ENCODE measurements at regions not wholly inside any gene's neighbourhood (a gene's known extent, or its start where the extent isn't known, plus 50 kb on each side); places are given as distances from the start of the nearest gene placed in this dataset.

DNA sequence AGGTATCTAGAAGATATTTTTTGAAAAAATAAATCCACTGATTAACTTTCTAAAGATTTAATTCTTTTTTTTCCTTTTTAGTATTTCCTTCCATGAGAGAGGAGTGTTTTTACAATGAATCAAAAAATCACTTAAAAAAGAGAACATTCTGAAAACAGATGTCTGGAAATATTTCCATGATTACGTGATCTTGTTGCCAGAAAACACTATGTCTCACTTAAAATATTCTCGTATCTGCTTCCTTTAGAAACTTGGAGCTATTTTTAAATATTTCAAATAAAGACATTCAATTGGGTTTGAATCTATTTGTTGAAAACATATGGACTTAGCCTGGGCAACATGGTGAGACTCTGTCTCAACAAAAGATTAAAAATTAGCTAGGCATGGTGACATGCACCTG is 232.8 kb upstream of the RASGEF1B start:
- TF ChIP-seq, protein P1, sequence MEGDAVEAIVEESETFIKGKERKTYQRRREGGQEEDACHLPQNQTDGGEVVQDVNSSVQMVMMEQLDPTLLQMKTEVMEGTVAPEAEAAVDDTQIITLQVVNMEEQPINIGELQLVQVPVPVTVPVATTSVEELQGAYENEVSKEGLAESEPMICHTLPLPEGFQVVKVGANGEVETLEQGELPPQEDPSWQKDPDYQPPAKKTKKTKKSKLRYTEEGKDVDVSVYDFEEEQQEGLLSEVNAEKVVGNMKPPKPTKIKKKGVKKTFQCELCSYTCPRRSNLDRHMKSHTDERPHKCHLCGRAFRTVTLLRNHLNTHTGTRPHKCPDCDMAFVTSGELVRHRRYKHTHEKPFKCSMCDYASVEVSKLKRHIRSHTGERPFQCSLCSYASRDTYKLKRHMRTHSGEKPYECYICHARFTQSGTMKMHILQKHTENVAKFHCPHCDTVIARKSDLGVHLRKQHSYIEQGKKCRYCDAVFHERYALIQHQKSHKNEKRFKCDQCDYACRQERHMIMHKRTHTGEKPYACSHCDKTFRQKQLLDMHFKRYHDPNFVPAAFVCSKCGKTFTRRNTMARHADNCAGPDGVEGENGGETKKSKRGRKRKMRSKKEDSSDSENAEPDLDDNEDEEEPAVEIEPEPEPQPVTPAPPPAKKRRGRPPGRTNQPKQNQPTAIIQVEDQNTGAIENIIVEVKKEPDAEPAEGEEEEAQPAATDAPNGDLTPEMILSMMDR (IDR thresholded peaks at IDR 0.05), result no peak
- TF ChIP-seq POLR2A (IDR thresholded peaks at IDR 0.05), result no peak
